ENCODE measurements at regions not wholly inside any gene's neighbourhood (a gene's known extent, or its start where the extent isn't known, plus 50 kb on each side); places are given as distances from the start of the nearest gene placed in this dataset.

DNA sequence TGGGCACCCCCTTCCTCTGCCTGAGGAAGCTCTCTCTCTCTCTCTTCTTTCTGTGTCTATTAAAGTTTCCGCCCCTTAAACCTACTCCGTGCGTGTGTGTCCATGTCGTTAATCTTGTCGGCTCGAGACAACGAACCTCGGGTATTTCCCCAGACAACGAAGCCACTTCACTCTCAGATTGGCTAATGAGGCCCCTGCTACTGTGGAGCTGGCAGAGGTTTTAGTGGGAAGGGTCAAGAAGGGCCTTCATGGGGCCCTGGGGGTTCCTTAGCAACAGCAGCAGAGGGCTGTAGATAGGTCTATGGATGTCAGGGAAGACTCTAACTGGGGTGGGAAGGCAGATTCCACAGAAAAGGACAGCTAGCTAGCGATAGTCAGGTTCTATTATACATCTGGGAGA, 239.8 kb upstream of the RAB4A start:
- Mint-ChIP-seq H3K27me3 (peaks cover 15% of the 10 kb centered on the region), H3K36me3 (no peaks in the 10 kb centered on the region), H3K4me3 (no peak overlapping the region), H3K4me1 (peaks cover 22% of the 10 kb centered on the region), H3K9me3 (no peaks in the 10 kb centered on the region), H3K27ac (no peak overlapping the region)
- DNase-seq (ENCODE audit: low spot score in 2 of 2), result no peak
- ATAC-seq (ENCODE audit: low read depth), result no peak

GRCh38 chr1:229031481-229032341, 239.2 kb upstream of the RAB4A start:
- no peaks in the 10 kb centered on the region for H3K9me3 Mint-ChIP-seq
- ATAC-seq (ENCODE audit: low read depth) (no peak), DNase-seq (ENCODE audit: low spot score in 2 of 2) (no peak)
- no peak overlapping the region for H3K4me3 Mint-ChIP-seq
- H3K36me3 Mint-ChIP-seq, result no peaks in the 10 kb centered on the region
- no peak overlapping the region for H3K27ac Mint-ChIP-seq
- H3K4me1 Mint-ChIP-seq, result peaks cover 27% of the 10 kb centered on the region
- H3K27me3 Mint-ChIP-seq, result peaks cover 15% of the 10 kb centered on the region

- ATAC-seq (ENCODE audit: low read depth) (no peak), DNase-seq (ENCODE audit: low spot score in 2 of 2) (no peak)
- Mint-ChIP-seq H3K4me1 (peaks cover 23% of the 10 kb centered on the region), H3K27me3 (peaks cover 16% of the 10 kb centered on the region), H3K27ac (no peak overlapping the region), H3K9me3 (no peaks in the 10 kb centered on the region), H3K36me3 (no peaks in the 10 kb centered on the region), H3K4me3 (no peak overlapping the region)
Measured at GRCh38 chr1:229032375-229032774, 238.5 kb upstream of the RAB4A start.

- peaks cover 15% of the 10 kb centered on the region for H3K4me1 Mint-ChIP-seq
- no peaks in the 10 kb centered on the region for H3K36me3 Mint-ChIP-seq
- H3K9me3 Mint-ChIP-seq, result no peaks in the 10 kb centered on the region
- peaks cover 16% of the 10 kb centered on the region for H3K27me3 Mint-ChIP-seq
- no peak overlapping the region for H3K27ac Mint-ChIP-seq
- DNase-seq (ENCODE audit: low spot score in 2 of 2) (no peak), ATAC-seq (ENCODE audit: low read depth) (no peak)
- H3K4me3 Mint-ChIP-seq, result no peak overlapping the region
Measured at GRCh38 chr1:229033480-229033879, 237.4 kb upstream of the RAB4A start.

- no peaks in the 10 kb centered on the region for H3K36me3 Mint-ChIP-seq
- DNase-seq (ENCODE audit: low spot score in 2 of 2) (no peak), ATAC-seq (ENCODE audit: low read depth) (no peak)
- H3K4me1 Mint-ChIP-seq, result peaks cover 15% of the 10 kb centered on the region
- no peaks in the 10 kb centered on the region for H3K9me3 Mint-ChIP-seq
- H3K4me3 Mint-ChIP-seq, result no peak overlapping the region
- peaks cover 23% of the 10 kb centered on the region for H3K27me3 Mint-ChIP-seq
- no peak overlapping the region for H3K27ac Mint-ChIP-seq
Measured at GRCh38 chr1:229034342-229034741, 236.6 kb upstream of the RAB4A start.

DNA sequence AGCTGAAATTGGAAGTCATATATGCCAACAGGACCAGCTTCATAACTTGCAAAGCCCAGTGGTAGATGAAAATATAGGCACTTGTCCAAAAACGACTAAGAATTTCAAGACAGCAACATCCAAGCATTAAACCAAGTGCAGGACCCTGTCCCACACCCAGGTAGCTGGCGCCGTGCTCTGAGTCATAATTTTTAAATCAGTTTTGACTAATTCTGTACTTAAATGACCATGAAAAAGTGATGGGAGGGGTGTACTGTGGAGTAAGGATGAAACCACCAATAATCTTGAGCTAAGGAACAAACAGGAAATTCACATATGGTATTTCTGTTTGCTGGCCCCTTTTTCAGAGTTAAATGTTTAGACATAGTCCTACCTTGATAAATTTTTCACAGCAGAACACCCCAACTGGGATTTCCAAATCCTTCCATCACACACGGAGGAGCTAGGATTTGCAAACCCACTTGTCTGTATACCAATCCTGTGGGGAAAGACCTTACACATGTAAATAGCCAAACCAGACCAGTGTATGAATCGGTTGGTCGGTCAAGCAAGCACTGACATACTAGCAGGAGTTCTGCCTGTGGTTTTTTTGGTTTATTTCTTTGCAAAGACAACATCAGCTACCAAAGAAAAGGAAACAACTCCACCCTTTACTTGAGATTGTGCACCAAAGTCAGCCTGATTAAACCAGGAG, 235.7 kb upstream of the RAB4A start:
- DNase-seq (ENCODE audit: low spot score in 2 of 2), result peak in 1 of 2 donors; percentile 18
- Mint-ChIP-seq H3K4me1 (peaks cover 15% of the 10 kb centered on the region), H3K27ac (peak overlapping the region; percentile 56), H3K36me3 (no peaks in the 10 kb centered on the region), H3K9me3 (no peaks in the 10 kb centered on the region), H3K4me3 (peak overlapping the region; percentile 56), H3K27me3 (peaks cover 28% of the 10 kb centered on the region)
- peak; percentile 98 for ATAC-seq (ENCODE audit: low read depth)

DNA sequence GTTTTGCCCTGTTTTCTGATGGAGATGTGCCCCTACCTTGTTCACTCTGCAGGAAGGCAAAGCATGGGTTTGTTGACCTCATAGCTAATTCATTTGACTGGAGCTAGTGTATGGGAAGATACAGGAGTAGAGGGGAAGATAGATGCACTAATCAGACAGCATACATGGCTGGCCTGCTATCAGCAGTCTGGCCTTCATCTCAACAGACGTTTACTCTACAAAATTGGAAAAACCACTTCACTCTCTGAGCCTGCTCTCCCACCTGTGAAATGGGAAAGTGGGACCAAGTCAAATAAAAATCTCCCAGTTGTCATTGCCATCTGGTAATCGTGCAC, 235.2 kb upstream of the RAB4A start:
- peak overlapping the region; percentile 56 for H3K27ac Mint-ChIP-seq
- peaks cover 15% of the 10 kb centered on the region for H3K4me1 Mint-ChIP-seq
- peak; percentile 33 for ATAC-seq (ENCODE audit: low read depth)

DNA sequence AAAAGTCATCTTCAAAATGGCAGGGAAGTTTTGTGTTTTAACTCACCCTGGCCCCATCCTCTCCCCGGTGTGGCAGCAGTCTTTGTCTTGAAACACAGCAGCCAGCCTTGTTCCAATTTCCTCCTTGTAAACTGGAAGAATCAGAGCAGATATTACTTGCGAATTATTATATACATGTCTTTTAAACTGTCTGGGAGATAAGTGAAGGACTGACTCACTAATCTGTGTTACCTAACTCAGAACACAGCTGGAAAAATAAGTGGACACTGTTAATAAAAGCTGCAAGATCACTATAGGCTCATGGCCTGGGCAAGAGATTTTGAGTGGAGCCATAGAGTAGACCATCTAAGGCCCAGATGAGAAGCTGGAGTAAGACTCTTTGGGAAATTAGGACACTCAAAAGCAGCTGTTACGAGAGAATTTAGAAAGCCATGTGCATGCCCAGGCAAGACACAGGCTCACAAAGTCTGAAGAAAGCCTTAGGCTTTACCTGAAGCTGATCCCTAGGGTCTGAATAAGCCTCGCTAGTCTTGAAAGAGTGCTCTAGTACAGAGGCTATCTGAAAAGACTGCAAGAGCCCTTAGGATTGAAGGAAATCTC, 233.0 kb upstream of the RAB4A start:
- Mint-ChIP-seq H3K27me3 (peaks cover 22% of the 10 kb centered on the region), H3K27ac (no peak overlapping the region), H3K4me3 (no peak overlapping the region), H3K9me3 (no peaks in the 10 kb centered on the region), H3K36me3 (no peaks in the 10 kb centered on the region), H3K4me1 (peaks cover 15% of the 10 kb centered on the region)
- ATAC-seq (ENCODE audit: low read depth) (no peak), DNase-seq (ENCODE audit: low spot score in 2 of 2) (no peak)

More for the DNA sequence above, 235.2 kb upstream of the RAB4A start:
- Mint-ChIP-seq H3K36me3 (no peaks in the 10 kb centered on the region), H3K4me3 (peak overlapping the region; percentile 56), H3K27me3 (peaks cover 32% of the 10 kb centered on the region), H3K9me3 (no peaks in the 10 kb centered on the region)
- no peak for DNase-seq (ENCODE audit: low spot score in 2 of 2)

DNA sequence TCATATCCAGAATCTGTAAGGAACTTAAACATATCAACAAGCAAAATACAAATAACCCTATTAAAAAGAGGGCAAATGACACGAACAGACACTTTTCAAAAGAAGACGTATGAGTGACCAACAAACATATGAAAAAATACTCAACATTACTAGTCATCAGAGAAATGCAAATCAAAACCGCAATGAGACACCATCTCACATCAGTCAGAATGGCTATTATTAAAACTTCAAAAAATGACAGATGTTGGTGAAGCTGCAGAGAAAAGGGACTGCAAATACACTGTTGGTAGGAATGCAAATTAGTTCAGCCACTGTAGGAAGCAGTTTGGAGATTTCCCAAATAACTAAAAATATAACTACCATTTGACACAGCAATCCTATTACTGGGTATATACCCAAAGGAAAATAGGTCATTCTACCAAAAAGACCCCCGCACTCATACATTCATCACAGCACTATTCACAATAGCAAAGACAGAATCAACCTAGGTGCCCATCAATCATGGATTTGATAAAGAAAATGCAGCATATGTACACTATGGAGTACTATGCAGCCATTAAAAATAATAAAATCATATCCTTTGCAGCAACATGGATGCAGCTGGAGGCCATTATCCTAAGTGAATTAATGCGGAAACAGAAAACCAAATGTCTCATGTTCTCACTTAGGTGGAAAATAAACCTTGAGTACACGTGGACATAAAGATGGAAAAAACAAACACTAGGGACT, 230.1 kb upstream of the RAB4A start:
- DNase-seq (ENCODE audit: low spot score in 2 of 2), result no peak
- ATAC-seq (ENCODE audit: low read depth), result no peak
- no peak overlapping the region for H3K27ac Mint-ChIP-seq
- H3K27me3 Mint-ChIP-seq, result peaks cover 24% of the 10 kb centered on the region
- no peak overlapping the region for H3K4me3 Mint-ChIP-seq
- H3K36me3 Mint-ChIP-seq, result no peaks in the 10 kb centered on the region
- H3K4me1 Mint-ChIP-seq, result peaks cover 6% of the 10 kb centered on the region
- no peaks in the 10 kb centered on the region for H3K9me3 Mint-ChIP-seq

GRCh38 chr1:229041946-229042345, 229.0 kb upstream of the RAB4A start:
- H3K4me1 Mint-ChIP-seq, result no peaks in the 10 kb centered on the region
- peaks cover 28% of the 10 kb centered on the region for H3K27me3 Mint-ChIP-seq

GRCh38 chr1:229042482-229042881, 228.4 kb upstream of the RAB4A start:
- Mint-ChIP-seq H3K4me1 (no peaks in the 10 kb centered on the region), H3K27me3 (peaks cover 30% of the 10 kb centered on the region), H3K27ac (no peak overlapping the region), H3K4me3 (no peak overlapping the region), H3K9me3 (no peaks in the 10 kb centered on the region), H3K36me3 (no peaks in the 10 kb centered on the region)
- no peak for DNase-seq (ENCODE audit: low spot score in 2 of 2)
- no peak for ATAC-seq (ENCODE audit: low read depth)

More at GRCh38 chr1:229041946-229042345, 229.0 kb upstream of the RAB4A start:
- Mint-ChIP-seq H3K9me3 (no peaks in the 10 kb centered on the region), H3K27ac (no peak overlapping the region), H3K4me3 (no peak overlapping the region), H3K36me3 (no peaks in the 10 kb centered on the region)
- no peak for ATAC-seq (ENCODE audit: low read depth)
- no peak for DNase-seq (ENCODE audit: low spot score in 2 of 2)

DNA sequence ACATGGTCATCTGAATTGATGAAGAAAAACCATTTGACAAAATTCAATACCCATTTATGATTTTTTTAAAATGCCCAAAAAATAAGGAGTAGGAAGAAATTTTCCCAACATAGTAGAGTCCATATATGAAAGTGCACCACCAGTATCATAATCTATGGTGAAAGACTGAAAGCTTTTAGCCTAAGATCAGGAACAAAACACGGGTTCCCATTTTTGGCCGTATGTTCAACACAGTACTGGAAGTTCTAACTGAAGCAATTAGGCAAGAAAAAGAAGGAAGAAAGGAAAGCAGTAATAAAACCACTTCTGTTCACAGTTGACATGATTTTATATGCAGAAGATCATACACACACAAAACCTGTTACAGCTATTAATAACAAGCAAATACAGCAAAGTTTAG, 227.8 kb upstream of the RAB4A start:
- Mint-ChIP-seq H3K9me3 (no peaks in the 10 kb centered on the region), H3K4me3 (no peak overlapping the region), H3K27ac (no peak overlapping the region), H3K4me1 (no peaks in the 10 kb centered on the region), H3K27me3 (peaks cover 32% of the 10 kb centered on the region), H3K36me3 (no peaks in the 10 kb centered on the region)
- DNase-seq (ENCODE audit: low spot score in 2 of 2) (no peak), ATAC-seq (ENCODE audit: low read depth) (no peak)

GRCh38 chr1:229046251-229046853, 224.6 kb upstream of the RAB4A start:
- H3K4me3 Mint-ChIP-seq, result no peak overlapping the region
- ATAC-seq (ENCODE audit: low read depth) (no peak), DNase-seq (ENCODE audit: low spot score in 2 of 2) (no peak)

More at GRCh38 chr1:229046251-229046853, 224.6 kb upstream of the RAB4A start:
- peaks cover 15% of the 10 kb centered on the region for H3K27me3 Mint-ChIP-seq
- no peak overlapping the region for H3K27ac Mint-ChIP-seq
- H3K4me1 Mint-ChIP-seq, result no peaks in the 10 kb centered on the region
- peaks cover 10% of the 10 kb centered on the region for H3K9me3 Mint-ChIP-seq
- H3K36me3 Mint-ChIP-seq, result no peaks in the 10 kb centered on the region
